Posterior cingulate gyrus (tissue), 11 donors: ENCODE measurements at regions not wholly inside any gene's neighbourhood (a gene's known extent, or its start where the extent isn't known, plus 50 kb on each side); places are given as distances from the start of the nearest gene placed in this dataset.
A peak's percentile ranks its signal among the peaks of the same experiment; 100 is the strongest.
"Not testable (repeated sequence)": the region's sequence is repeated elsewhere in the genome, so short reads cannot be mapped to it uniquely, and the experiment has no call there.

ENCODE experiments used
- DNase-seq, 10 donors: peaks; one replicate each; pipeline versions ENCODE4 v3.0.0 to v3.0.0-alpha.2; 2020 to 2021; ENCODE audit warnings: mixed read lengths in 3 of 10
- intact Hi-C: fragments of 100-400 bp; cut with DNase I; formaldehyde crosslinking; loops from one replicate; pipeline ENCODE4 v1.15.1; 2023

- intact Hi-C loops, result no loop called here
- DNase-seq, result no peak
Measured at GRCh38 chr1:118304722-118305359, 119.8 kb upstream of the SPAG17 start.

GRCh38 chr1:118303534-118303933, 118.5 kb upstream of the SPAG17 start:
- no peak for DNase-seq
- intact Hi-C loops, result no loop called here

GRCh38 chr1:118303064-118303463, 118.0 kb upstream of the SPAG17 start:
- DNase-seq, result no peak
- intact Hi-C loops, result no loop called here

GRCh38 chr1:118302145-118302544, 117.1 kb upstream of the SPAG17 start:
- intact Hi-C loops, result no loop called here
- no peak for DNase-seq

GRCh38 chr1:118300808-118301207, 115.8 kb upstream of the SPAG17 start:
- intact Hi-C loops, result no loop called here
- no peak for DNase-seq

GRCh38 chr1:118298397-118298796, 113.4 kb upstream of the SPAG17 start:
- intact Hi-C loops, result no loop called here
- DNase-seq, result no peak

GRCh38 chr1:118297521-118297920, 112.5 kb upstream of the SPAG17 start:
- no peak for DNase-seq
- intact Hi-C loops, result no loop called here

GRCh38 chr1:118294875-118295642, 110.0 kb upstream of the SPAG17 start:
- no peak for DNase-seq
- intact Hi-C loops, result no loop called here

- intact Hi-C loops, result no loop called here
- DNase-seq, result no peak
Measured at GRCh38 chr1:118291661-118292060, 106.6 kb upstream of the SPAG17 start.

GRCh38 chr1:118290571-118290970, 105.5 kb upstream of the SPAG17 start:
- DNase-seq, result no peak

GRCh38 chr1:118290046-118290445, 105.0 kb upstream of the SPAG17 start:
- no peak for DNase-seq
- intact Hi-C loops, result no loop called here

More at GRCh38 chr1:118290571-118290970, 105.5 kb upstream of the SPAG17 start:
- intact Hi-C loops, result no loop called here

GRCh38 chr1:118280656-118281055, 95.6 kb upstream of the SPAG17 start:
- intact Hi-C loops, DNase-seq: not testable (repeated sequence)

- intact Hi-C loops, result no loop called here
- DNase-seq, result no peak
Measured at GRCh38 chr1:118275472-118276115, 90.6 kb upstream of the SPAG17 start.

- intact Hi-C loops, result no loop called here
- DNase-seq, result no peak
Measured at GRCh38 chr1:118272884-118273283, 87.9 kb upstream of the SPAG17 start.

GRCh38 chr1:118271883-118272282, 86.9 kb upstream of the SPAG17 start:
- intact Hi-C loops, result no loop called here
- DNase-seq, result no peak

GRCh38 chr1:118269598-118269997, 84.6 kb upstream of the SPAG17 start:
- no peak for DNase-seq
- intact Hi-C loops, result no loop called here

GRCh38 chr1:118266436-118266835, 81.4 kb upstream of the SPAG17 start:
- intact Hi-C loops, result no loop called here
- no peak for DNase-seq

- intact Hi-C loops, result no loop called here
Measured at GRCh38 chr1:118264343-118264742, 79.3 kb upstream of the SPAG17 start.

GRCh38 chr1:118262865-118263264, 77.8 kb upstream of the SPAG17 start:
- no peak for DNase-seq

More at GRCh38 chr1:118264343-118264742, 79.3 kb upstream of the SPAG17 start:
- DNase-seq, result no peak

GRCh38 chr1:118258975-118259374, 73.9 kb upstream of the SPAG17 start:
- intact Hi-C loops, result no loop called here

More at GRCh38 chr1:118262865-118263264, 77.8 kb upstream of the SPAG17 start:
- intact Hi-C loops, result no loop called here

GRCh38 chr1:118257946-118258345, 72.9 kb upstream of the SPAG17 start:
- intact Hi-C loops, result no loop called here
- DNase-seq, result no peak

More at GRCh38 chr1:118258975-118259374, 73.9 kb upstream of the SPAG17 start:
- peak in 1 of 10 donors; percentile 74 for DNase-seq
